Left cardiac atrium (tissue), 4 donors: ENCODE measurements at regions not wholly inside any gene's neighbourhood (a gene's known extent, or its start where the extent isn't known, plus 50 kb on each side); places are given as distances from the start of the nearest gene placed in this dataset.
A peak's percentile ranks its signal among the peaks of the same experiment; 100 is the strongest.

Experiments used
- ATAC-seq, 2 donors: fragments of 200-7000 bp; cut with Tn5 transposase; one replicate each; pipeline ENCODE4 v1.9.1; 2020; ENCODE audit warnings: mild to moderate bottlenecking in 2 of 2, moderate library complexity in 2 of 2
- DNase-seq: peaks from one replicate; pipeline ENCODE4 v3.0.0-alpha.2; 2020
- intact Hi-C, 2 donors: fragments of 100-400 bp; cut with DNase I; formaldehyde crosslinking; loops; one replicate each; pipeline versions ENCODE4 v1.14.1 to v1.15.1; 2022 to 2023
- donor health status: DM: no; HTN: yes; CAD: no.
- donor health status: DM: no; HTN: yes; CAD: no; lungs with severe emphysema.
- donor health status: DM: yes; HTN: yes; CAD: no.
- donor health status: Dilated cardiomyopathy.

DNA sequence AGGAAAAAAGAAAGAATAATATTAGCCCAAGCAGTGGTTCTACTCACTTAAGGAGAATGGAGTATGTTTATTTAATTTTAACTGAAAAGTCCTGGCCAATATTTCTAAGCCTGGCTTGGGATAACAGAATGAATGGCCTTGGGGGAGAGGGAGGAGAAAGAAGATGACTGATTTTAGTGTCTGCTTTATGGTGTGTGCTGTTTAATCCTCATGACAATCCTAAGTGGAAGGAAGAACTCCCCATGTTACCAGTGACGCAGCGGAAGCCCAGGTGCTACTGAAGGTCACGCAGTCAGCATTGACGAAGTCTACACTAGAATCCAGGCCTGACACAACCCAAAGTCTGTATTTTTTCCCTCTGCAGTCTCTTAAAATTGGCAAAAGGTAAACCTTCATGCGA lies 50.5 kb downstream of the PALM2AKAP2 start:
- intact Hi-C loops: loop anchor here in 1 of 2 donors (10.0 kb wide), 1 partner anchor 64 kb away; no protein-coding TSS in a partner anchor
- ATAC-seq (peak in 1 of 2 donors; percentile 17), DNase-seq (no peak)

DNA sequence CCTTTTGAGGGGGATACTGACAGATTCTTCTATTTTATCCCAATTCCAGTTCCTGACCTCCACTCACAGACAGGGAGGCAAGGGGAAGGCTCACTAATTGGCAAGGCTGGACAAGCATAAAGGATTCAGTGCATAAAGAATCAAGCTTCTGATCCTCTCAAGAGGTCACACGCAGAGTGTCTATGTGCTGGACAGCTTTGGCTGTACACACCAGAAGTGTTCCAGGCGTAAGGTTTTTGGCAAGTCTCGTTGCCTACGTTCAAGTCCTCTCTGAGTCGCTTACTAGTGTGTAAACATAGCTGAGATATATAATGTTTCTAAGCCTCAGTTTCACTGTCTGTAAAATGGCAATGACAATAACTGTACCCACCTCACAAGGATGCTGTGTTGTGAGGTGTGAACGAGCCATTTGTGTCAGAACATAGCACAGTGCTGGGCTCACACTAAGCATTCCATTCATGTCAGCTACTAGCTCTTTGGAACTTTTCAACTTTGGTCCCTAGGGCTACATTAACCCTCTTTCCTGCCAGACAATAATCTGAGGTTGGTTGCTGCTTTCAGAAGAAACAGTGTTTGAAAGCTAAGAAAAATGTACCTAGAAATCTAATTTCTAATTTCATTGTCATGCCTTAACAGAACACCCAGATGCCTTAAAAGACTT lies 52.1 kb downstream of the PALM2AKAP2 start:
- DNase-seq: peak; percentile 26
- peak; percentile 70 to 83 for ATAC-seq
- intact Hi-C loops: loop anchor here in 1 of 2 donors (10.0 kb wide), 1 partner anchor 63 kb away; no protein-coding TSS in a partner anchor

- intact Hi-C loops: loop anchor here in 1 of 2 donors (10.0 kb wide), 1 partner anchor 60 kb away; no protein-coding TSS in a partner anchor
- DNase-seq (no peak), ATAC-seq (no peak)
Measured at GRCh38 chr9:109834855-109835254, 54.9 kb downstream of the PALM2AKAP2 start.

DNA sequence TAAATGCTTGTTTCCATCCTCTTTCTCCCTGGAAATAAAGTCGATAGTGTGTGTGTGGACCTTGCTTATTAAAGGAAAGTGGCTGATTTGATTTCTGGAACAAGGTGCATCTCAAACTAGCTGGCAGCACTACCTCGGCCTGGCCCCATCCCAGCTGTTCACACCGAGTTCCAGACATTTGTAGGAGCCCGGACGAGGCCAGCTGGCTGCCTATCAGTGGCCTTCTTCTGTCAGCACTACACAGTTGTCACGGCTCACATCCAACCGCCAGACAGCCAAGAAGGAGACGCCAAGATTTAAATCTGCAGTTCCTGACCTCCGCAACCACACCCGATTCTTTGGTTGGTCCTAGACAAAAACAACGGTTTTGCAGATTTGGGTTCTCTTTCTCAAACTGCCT lies 63.6 kb downstream of the PALM2AKAP2 start:
- ATAC-seq (peak; percentile 97 to 98), DNase-seq (peak; percentile 85)

DNA sequence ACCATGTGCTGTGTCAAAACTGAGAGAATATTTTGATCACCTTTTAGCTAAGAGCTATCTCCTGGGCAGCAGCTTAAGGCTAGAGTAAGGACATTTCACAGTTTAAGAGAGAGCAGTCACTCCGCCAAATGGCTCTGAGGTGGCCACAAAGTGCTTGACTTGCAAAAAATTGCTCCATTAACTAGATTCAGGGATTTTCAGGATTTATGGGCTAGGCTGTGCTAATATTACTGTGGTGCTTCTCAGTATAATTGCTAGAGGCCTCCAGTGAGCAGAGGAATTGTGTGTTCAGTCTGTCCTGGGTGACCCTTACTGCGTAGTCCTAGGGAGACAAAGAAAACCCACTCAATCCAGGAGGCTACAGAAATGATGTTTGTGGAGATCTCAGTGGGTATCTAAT lies 65.2 kb downstream of the PALM2AKAP2 start:
- ATAC-seq: no peak

More for the DNA sequence above, 63.6 kb downstream of the PALM2AKAP2 start:
- intact Hi-C loops: no loop called here

DNA sequence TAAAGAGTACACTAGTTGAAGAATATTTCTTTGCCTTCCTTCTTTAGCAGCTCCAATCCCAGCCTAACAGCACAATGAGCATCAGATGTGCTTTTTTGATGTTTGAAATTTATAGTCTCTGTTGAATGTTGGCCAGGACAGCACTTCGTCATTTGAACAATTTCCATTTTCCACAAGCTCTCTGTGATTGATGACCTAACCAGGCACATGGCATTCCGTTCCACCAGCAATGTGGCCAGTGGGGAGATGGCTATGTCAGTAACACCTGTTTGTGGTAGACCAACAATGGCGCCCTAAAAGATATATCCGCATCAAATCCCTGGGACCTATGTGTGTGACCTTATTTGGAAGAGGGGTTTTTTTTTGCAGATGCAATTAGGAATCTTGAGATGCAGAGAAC lies 66.8 kb downstream of the PALM2AKAP2 start:
- no peak for ATAC-seq
- intact Hi-C loops: no loop called here
- DNase-seq: no peak

More for the DNA sequence above, 65.2 kb downstream of the PALM2AKAP2 start:
- no peak for DNase-seq
- intact Hi-C loops: no loop called here

DNA sequence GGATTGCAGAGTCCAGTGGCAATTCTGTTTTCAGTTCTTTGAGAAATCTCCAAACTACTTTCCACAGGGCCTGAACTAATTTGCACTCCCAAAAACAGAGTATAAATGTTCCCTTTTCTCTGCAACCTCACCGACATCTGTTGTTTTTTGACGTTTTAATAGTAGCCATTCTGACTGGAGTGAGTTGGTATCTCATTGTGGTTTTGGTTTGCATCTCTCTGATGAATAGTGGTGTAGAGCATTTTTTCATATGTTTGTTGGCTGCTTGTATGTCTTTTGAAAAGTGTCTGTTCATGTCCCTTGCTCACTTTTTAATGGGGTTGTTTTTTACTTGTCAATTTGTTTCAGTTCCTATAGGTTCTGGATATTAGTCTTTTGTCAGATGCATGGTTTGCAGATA lies 72.6 kb downstream of the PALM2AKAP2 start:
- ATAC-seq (no peak), DNase-seq (no peak)
- intact Hi-C loops: no loop called here

- ATAC-seq: no peak
- no peak for DNase-seq
- intact Hi-C loops: no loop called here
Measured at GRCh38 chr9:109855540-109855939, 75.5 kb downstream of the PALM2AKAP2 start.

- intact Hi-C loops: no loop called here
- ATAC-seq (peak; percentile 98), DNase-seq (peak; percentile 79)
Measured at GRCh38 chr9:109856785-109857184, 76.8 kb downstream of the PALM2AKAP2 start.

GRCh38 chr9:109857336-109857735 lies 77.3 kb downstream of the PALM2AKAP2 start:
- intact Hi-C loops: no loop called here
- DNase-seq (no peak), ATAC-seq (no peak)

DNA sequence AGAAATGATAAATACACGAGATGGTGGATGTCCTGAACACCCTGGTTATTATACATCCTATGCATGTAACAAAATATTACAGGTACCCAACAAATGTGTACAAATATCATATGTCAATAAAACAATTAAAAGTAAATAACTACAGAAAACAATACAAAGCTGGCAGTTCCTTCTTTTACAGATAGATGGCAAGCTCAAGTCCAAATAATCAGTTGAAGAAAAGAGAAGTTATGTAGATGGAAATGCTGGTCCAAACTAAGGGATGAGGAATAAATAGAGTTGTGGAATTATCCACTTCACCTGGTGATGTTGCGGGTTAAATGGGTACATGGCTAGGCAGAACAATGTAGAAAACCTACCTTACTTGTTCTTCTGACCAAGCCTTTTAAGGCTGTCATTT lies 79.4 kb downstream of the PALM2AKAP2 start:
- ATAC-seq: no peak
- intact Hi-C loops: no loop called here
- DNase-seq: no peak

DNA sequence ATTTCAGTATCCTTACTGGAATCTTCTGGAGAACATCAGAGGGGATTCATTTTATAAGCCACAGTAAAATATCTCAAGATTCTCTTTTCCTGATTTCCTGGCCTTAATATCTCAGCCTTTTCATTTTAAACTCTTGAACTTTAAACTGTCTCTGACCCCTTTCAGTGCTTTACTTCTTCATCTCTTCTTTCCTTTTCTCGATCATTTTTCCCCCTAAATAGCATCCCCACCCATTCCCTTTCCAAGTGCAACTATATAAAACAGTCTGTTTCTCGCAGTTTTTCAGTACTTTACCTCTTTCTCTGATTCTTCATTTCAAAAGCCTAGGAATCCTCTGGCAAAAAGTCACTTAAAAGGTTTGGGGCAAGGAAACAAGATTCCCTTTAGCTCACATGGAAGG lies 80.5 kb downstream of the PALM2AKAP2 start:
- no peak for DNase-seq
- intact Hi-C loops: no loop called here
- no peak for ATAC-seq

DNA sequence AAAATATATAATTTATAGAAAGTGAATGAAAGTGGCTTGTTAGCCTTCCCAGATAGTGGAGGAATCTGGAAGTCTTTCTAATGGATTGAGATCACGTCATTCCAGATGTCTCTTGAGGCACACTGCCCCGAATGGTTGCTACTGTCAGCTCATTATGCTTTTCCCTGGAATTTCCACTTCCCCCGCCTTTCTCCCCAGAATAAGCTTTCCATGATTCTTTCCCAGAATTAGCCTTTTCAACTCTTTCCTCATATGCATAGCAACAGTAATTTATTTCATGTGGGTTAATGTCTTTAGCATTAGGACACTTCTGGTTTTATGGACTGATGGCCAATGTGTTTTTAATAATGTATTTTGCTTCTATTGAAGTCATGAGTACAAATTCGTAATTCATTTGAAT lies 81.5 kb downstream of the PALM2AKAP2 start:
- ATAC-seq (peak; percentile 27 to 35), DNase-seq (no peak)
- intact Hi-C loops: no loop called here

DNA sequence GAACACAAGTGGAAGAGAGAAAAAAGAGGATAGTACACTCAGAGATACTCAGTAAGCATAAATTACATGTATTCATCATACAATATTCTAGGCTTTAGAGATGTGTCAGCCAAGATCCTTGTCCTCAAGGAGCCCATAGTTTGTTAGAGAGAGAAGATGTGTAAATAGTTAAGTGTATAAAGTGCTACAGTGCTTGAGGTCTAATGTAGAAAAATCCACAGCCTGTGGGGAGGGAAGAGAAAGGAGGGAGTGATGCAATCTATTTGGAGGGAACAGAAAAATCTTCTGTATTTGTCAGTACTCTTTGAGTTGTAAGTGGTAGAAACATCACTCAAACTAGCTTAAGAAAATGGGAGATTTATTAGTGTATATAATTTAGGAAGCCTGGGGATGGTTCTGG lies 81.9 kb downstream of the PALM2AKAP2 start:
- ATAC-seq: no peak
- DNase-seq: no peak
- intact Hi-C loops: no loop called here

DNA sequence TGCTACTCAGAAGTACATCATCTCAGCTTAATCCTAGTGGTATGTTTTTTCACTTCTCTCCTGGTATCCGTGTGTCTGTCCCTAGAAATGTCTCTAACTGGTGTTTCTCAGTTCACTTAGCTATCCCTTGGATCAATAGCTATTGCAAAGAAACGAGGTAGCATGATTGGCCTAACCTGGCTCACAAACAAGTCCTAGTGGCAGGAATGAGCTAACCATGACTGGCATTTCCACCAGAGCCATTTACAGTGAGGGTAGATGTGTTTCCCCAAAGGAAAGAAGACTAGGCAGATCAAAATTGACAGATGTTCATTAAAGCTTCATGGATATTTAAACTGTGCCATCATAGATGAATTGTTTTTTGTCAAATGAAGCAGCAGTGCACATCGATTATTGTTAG lies 82.5 kb downstream of the PALM2AKAP2 start:
- intact Hi-C loops: no loop called here
- no peak for ATAC-seq

DNA sequence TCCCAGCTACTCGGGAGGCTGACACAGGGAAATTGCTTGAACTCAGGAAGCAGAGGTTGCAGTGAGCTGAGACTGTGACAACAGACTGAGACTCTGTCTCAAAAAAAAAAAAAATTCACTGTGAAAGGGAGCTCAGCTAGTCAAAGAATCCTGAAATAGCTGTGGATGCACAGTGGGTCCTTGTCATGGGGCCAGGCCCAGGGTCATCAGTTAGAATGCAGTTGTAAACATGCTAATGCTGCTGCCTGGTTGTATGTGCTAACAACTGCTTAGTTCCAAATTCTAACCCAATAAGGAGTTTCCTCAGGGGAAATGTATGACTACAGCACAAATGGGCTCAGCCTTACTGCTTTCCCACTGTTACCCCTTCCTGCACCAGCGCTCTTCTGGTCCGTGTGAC lies 84.0 kb downstream of the PALM2AKAP2 start:
- DNase-seq (peak; percentile 50), ATAC-seq (no peak)
- intact Hi-C loops: no loop called here

More for the DNA sequence above, 82.5 kb downstream of the PALM2AKAP2 start:
- no peak for DNase-seq

GRCh38 chr9:109865521-109865920 lies 85.5 kb downstream of the PALM2AKAP2 start:
- intact Hi-C loops: no loop called here
- ATAC-seq (no peak), DNase-seq (no peak)

DNA sequence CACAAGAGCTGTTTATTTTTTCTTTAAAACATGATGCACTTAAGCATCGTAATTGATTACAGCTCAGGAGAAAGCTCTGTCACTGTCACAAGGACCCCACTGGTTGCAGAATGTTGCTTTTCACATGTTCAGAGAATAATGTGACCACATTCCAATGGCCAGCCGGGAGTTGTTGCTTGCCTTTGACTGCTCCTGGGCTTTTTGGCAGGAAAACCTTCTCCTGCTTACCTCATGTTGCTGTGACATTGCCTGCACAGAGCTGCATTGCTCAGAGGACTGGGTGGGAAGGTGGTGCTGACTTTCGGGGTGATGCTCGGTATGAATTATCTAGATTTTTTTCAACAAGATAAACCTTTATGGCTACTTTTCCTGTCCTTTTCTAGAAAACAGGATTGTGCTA lies 88.2 kb downstream of the PALM2AKAP2 start:
- ATAC-seq: peak; percentile 62 to 65
- intact Hi-C loops: no loop called here
- no peak for DNase-seq

DNA sequence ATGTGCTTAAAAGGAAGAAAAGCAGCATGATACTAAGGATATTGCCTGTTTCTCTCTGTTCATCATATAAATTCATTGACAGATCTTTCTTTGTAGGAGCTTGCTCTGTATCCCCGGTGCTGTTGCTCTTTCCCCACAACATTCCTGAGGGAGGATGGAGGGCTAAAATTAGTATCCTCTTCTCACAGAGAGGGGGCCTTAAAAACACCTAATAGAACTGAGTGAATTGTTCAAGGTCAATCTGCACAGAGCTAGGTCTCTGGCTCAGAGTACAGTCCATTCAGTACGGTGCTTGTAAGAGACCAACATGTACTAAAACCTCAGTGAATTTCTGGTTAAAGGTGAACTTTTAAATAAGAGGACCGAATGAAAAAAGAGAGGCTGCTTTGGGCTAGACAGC lies 88.7 kb downstream of the PALM2AKAP2 start:
- intact Hi-C loops: no loop called here
- no peak for DNase-seq
- ATAC-seq: peak; percentile 73 to 77

- ATAC-seq (no peak), DNase-seq (no peak)
- intact Hi-C loops: no loop called here
Measured at GRCh38 chr9:109870365-109870764, 90.4 kb downstream of the PALM2AKAP2 start.

DNA sequence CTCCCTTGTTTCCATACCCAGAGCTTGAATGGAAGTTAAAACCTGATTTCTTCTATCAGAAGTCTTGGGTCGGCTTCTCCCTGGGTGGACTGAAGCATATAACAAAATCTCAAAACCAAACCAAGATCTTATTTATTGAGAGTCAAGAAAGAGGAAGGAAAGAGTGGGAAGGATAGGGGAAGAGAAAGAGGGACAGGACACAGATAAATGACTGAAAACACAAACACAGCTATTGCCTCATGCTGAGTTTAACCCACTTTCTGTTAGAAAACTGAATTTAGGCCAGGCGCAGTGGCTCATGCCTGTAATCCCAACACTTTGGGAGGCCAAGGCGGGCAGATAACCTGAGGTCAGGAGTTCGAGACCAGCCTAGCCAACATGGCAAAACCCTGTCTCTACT lies 92.9 kb downstream of the PALM2AKAP2 start:
- no peak for DNase-seq
- intact Hi-C loops: no loop called here
- ATAC-seq: no peak
